ENCODE measurements at regions not wholly inside any gene's neighbourhood (a gene's known extent, or its start where the extent isn't known, plus 50 kb on each side); places are given as distances from the start of the nearest gene placed in this dataset.

DNA sequence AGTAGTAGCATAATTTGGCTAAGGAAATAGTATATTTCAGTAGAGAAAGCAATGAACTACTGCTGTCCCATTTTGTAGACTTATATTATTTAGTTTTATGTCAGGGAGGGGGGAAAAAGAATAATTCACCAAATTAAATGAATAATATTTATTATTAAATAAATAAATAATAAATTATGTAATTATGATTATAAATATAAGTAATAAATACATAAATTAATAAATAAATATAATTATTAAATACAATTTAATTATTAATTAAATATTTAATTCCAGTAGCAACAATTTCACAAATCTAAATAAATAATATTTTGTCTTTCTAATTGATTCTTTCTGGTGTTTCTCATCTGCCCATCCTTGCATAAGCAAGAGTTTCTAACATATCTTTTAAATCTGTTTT lies 81.1 kb upstream of the PLSCR4 start:
- TF ChIP-seq POLR2A (IDR thresholded peaks at IDR 0.05), result no peak
- TF ChIP-seq CTCF (IDR thresholded peaks at IDR 0.05), result no peak
